SW 1271 (cell line): ENCODE measurements at regions not wholly inside any gene's neighbourhood (a gene's known extent, or its start where the extent isn't known, plus 50 kb on each side); places are given as distances from the start of the nearest gene placed in this dataset.

Experiments used
- DNase-seq, 2 experiments: peaks; one replicate each; lab custom pipeline; 2025; lab: John Stamatoyannopoulos, UW

DNA sequence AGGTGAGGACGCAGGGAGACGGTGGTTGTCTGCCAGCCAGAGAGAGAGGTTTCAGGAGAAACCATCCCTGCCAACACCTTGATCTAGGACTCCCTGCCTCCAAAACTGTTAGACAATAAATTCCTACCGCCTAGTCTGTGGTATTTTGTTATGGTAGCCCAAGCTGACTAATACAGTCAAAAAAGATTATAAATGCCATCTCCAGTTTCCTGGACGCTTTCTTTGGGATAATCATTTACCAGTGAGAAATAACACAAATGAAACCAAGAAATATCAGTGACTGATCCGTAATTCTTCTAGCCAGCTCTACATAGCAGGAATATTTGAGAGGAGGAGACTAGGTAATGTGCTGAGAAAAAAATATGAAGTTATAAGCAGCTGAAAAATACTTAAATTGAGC, 707.8 kb upstream of the LMCD1 start:
- no peak for DNase-seq

DNA sequence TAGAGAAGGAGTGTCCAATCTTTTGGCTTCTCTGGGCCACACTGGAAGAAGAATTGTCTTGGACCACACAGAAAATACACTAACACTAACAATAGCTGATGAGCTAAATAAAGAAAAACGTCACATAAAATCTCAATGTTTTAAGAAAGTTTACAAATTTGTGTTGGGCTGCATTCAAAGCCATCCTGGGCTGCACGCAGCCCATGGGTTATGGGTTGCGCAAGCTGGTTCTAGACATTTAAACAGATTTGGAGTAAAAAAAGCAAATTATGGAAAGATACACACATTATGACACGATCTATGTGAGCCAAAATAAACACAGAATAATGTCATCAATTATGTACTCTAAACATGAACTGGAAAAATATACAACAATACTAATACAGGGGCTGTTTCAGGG, 703.3 kb upstream of the LMCD1 start:
- no peak for DNase-seq

DNA sequence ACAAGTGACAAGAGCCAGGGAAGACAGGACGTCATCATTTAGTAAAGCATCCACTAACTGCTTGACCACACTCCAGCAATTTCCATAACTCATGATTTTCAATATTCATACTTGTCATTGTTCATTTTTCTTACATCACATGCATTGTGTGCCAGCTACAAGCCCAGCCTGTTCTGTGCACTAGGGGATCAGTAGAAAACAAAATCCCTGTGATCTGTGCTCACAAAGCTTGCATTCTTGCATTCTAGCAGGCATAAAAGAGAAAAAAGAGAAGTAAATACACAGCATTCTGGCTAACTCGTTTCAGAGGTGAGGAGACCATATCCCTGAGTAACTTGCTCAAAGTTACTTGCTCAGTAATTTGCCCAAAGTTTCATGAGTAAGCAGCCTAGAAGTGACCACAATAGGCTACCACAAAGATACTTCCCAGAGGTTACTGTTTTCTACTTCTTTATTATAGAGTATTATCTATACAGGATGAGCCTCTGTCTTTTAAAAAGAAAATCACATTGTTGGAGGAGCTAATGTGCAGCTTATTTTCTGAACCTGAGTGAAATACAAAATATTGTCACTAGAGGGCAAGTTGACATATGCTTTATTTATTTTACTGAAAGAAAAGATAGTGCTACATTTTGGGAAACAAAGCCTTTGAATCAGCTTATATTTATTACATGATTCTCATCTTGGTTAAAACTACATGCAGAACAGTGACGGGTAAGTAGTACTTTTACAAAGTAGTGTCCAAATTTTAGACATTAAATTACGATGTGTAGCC, 701.4 kb upstream of the LMCD1 start:
- DNase-seq = no peak

DNA sequence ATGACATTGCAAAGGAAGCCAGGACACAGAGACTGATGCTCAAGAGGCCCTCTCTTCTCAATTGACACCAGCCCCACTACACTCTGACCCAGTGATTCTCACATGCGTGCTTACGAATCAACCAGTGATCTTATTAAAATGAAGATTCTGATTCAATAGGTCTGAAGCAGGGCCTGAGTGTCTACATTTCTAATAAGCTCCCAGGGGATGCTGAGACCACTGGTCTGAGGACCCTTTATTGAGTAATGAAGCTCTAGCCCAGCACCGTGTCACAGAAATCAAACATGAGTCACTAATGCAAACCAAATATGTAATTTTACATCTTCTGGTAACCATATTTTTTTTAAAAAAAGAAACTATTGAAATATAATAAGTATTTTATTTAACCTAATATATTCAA, 689.1 kb upstream of the LMCD1 start:
- no peak for DNase-seq

DNA sequence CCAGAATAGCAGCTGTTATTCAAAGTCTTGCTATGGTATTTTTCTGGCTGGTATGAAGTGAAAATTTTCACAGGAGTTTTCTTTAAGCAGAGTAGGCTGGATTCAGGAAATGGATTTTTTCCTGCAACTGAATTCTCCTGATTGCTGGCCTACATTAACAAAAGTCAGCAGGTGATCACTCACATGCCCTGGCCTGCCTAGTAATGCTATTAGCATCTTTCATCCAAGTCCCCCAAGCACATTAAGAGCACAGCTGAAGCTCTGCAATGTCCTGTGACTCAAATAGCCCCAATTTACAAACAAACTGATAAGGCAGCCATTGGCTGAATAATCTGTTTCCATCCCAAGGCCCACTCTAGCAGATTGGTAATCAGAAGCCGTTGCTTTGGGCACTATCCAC, 688.3 kb upstream of the LMCD1 start:
- DNase-seq = no peak

DNA sequence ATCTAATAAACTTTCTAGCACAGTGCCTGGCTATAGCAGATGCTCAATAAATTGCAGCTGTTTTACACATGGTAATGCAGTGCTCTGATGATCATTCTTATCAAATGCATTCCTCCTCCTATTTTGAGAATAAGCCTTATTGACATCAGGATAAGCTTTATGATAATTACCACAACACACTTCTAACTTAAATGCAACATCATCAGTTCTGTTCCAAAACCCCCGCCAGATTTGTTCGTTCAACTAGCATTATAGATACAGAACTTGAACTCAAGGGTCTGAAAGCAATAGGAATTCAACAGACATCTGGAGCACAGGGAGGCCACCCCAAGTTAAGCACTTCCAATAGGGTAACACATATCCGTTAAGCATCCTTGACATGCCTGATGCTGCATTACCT, 684.4 kb upstream of the LMCD1 start:
- DNase-seq = no peak

DNA sequence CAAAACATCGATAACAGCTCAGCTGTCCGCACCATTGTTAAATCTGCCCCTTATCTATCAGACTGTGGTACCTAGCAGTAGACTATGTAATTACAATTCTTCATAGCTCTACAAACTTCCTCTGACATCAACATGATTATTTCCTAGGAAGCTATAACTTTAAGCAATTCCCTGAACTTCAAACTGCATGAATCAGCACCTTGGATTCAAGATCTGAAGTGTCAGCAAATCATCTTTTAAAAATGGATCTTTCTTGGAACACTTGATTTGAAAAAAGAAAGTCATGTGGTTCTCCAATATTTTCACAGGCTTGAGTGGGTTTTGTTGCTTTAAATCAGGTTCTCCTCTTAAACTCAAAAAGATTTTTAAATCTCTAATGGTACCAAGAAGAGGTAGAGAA, 680.7 kb upstream of the LMCD1 start:
- DNase-seq = no peak

DNA sequence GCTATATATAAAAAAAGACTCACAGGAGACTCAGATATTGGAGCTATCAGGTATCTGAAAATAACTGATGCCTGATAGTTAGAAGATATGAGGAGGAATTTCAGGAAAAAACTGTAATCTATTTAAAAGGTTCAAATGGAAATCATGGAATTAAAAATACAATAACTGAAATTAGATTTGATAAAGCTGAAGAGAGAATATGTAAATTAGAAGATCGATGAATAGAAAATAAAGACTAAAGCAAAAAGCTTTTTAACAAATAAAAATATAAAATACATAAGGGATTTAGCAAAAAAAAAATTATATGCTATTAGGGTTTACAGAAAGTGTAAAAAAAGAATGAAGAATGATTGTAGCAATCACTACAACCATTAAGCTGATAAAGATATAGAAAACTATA, 679.8 kb upstream of the LMCD1 start:
- no peak for DNase-seq

DNA sequence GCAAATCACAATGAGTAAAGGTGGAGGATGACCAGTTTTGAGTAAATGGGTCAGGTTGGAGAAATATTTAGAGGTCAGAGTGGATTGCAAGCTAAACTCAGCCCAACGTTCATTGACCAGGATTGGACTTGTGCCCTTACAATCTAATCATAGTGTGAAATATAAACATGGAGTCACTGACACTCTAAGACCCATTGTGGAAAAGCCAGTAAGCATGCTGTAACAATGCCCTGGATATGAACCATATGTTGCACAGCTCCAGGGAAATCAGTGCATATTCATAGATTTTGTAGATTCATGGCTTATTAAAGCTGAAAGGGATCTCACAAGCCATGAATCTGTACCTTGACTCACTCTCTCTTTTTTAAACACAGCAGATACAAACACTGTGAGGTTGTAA, 660.2 kb upstream of the LMCD1 start:
- no peak for DNase-seq

DNA sequence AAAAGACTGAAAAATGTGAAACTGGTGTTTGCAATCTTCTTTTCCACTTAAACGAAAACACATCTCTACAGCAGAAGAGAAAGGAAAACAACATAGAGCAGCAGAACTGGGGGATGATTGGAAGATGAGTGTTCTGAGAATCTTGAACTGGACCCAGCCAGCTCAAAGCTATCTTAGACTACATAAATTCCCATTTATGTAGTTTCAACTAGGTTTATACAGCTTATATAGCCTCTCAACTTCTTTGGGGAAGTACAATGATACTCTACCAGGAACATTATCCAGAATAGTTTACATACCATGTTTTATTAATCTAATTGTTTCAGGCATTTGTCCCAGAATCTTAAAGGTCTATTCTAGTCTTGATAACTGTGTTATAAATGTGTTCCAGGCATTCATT, 658.2 kb upstream of the LMCD1 start:
- DNase-seq = no peak

DNA sequence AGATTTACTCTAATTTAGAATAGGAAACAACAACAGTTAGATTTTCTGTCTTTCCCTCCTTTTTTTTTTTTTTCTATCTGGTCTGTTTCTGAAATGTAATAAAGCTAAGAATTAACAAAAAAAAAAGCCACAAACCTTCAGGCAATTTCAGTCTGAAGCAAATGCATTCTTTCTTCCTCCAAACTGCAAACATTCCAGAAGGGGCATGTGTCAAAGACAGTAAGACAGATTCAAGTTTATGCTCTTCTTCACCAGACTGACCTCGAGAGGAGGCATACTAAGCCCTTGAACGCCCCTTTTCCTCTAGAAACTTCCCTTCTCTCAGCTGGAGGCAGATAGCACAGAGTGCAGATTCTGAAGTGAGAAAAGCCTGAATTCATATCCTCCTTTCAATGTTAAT, 654.6 kb upstream of the LMCD1 start:
- DNase-seq = no peak

DNA sequence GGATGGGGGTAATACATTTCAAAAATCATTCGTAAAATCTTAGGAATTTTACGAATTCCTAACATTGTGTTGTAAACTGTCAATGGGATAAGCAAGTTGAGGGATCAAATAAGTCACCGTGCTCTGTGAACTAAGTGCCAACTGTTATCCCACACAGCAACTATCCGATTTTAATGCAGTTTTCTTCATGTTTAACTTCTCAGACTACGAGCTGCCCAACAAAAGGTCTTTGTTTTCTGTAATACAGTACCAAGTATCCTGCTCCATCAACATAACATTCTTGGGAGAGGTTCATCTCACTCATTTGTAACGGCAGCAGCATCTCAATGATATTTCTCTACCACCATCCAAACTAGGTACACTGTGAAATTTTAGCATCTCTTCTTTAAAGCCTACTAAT, 654.1 kb upstream of the LMCD1 start:
- DNase-seq = no peak

DNA sequence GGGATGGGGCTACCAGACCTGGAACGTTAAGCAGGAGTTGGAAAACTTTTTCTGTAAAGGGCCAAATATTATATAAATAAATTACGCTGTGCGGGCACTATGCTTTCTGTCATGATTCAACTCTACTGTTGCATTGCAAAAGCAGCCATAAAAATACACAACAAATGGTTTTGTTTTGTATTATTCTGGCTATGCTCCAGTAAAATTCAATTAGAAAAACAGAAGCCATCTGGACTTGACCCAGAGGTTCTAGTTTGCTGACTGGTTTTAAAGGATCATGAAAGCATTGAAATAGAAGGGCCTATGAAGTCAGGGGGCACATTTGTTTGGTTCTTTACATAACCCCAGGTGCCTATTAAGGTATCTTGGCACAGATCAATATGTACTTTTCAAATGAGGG, 647.4 kb upstream of the LMCD1 start:
- DNase-seq = no peak

DNA sequence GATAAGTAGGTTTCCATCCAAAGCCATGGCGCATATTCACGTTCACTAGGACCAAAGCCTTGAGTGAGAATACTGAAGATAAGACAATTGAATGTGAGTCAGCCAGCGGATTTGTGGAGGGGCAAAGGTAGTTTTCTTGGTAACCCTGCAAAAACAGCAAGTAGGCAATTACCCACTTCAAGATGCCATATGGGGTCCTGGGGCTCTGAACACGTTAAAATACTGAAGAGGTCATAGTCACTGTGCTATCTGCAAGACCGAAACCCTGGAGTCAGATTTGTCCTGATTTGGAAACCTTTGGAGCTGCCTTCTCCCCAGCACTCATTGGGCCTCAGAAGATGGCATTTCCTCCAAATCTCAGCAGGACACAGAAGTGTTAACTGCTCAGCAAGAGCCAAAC, 646.9 kb upstream of the LMCD1 start:
- no peak for DNase-seq

DNA sequence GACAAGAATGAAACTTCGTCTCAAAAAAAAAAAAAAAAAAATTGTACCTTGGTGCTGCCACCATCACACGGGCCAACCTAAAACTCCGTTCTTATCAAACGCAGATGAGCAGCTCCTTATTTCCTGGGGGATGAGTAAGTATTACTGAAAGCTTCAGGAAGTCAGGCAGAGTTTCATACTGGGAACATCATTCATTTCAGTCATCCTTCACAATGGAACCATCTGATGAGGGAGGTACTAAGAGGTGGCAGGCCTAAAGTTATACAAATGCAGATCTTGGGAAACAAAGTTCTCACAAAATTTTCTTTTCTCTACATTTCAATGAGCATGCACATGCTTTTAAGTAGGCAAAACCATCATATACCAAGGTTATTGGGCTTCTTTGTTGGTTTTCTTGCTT, 636.0 kb upstream of the LMCD1 start:
- no peak for DNase-seq

DNA sequence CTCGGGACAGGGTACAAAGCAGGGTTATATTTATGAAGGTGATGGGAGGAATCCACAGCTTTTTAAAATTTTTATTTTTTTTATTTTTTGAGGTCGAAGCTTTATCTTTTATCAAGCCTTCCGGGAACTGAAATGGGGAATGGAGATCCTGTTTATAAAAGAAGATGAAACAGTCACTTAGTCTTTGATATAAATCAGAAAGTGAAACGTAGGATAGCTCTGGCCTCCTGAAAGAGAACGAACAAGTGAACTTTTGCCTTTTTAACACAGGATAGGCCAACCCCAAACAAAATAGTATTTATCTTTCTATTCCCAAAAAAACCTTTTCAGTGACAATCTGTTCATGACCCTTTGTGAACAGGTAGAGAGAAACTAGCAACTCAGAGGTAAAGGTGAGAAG, 634.0 kb upstream of the LMCD1 start:
- no peak for DNase-seq

DNA sequence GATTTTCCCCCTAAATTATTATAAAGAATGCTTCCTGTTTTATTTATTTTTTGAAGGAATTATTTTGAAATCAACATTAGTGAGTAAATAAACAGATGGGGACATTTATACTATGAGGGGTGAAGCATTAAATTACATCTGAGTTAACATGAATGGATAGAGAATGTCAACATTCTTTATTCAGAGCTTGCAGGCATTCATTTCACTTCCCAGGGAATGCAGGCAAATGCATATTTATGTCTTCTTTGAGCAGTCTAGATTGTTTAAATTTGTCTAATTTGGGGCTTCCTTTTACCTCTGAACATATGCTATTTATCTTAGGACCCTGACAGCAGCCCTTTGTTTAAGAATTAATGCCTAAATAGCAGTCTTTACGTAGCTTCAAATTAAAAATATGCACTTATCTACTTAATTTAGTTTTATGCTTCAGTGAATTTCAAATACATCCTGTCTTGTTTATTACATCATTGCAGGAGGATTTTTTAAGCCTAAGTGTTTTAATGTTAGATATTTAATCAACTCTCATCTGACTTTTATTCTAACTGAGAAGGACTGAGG, 630.5 kb upstream of the LMCD1 start:
- DNase-seq = no peak

DNA sequence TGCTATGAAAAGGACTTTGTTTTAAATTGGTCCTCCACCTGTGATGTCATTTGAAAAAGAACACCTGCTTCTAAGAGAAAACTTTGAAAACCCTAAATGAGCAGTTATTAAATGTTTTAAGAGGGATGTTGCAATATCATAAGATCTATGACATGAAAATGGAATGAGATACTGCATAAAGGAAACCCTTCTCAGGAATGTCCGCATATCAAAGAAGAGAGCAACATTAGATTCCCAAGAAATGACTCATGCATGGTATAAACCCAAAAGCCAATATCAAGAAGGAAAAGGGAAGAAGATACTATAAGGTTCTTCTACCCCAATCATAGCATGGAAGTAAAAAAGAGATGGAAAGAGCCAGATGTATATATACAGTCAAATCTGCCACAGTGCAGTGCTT, 627.5 kb upstream of the LMCD1 start:
- no peak for DNase-seq

DNA sequence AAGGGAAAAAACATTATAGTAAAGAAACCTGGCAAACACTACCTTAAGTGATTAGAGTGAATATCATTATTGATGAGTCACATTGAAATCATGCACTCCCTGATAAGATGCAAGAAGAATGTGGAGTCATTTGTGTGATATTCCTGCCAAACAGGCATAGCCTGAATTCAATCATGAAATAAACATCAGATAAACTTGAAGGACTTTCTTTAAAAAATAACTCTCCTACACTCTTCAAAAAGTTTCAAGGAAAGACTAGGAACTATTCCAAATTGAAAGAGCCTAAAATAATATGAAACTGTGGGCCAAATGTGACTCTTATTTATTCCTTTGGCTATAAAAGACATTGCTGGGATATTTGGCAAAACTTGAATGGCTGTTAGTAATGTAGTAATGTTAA, 625.7 kb upstream of the LMCD1 start:
- no peak for DNase-seq

DNA sequence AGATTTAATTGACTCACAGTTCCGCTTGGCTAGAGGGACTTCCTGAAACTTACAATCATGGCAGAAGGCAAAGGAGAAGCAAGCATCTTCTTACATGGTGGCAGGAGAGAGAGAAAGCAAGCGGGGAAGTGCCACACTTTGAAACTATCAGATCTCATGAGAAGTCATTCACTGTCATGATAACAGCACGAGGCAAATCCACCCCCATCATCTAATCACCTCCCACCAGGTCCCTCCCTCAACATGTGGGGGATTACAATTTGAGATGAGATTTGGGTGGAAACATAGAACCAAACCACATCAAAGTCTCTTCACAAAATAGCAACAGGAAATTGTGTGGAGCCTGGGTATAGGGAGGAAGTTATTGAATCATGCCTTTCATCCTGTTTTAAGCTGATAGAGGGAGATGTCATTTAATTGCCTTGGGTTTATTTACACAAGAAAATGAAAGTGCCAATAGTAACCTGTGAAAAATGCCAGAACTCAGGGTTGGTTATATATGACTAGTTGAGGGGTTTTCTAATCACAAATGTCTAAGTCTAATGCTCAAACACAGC, 624.8 kb upstream of the LMCD1 start:
- DNase-seq = peak in 1 of 2 experiments; percentile 57

DNA sequence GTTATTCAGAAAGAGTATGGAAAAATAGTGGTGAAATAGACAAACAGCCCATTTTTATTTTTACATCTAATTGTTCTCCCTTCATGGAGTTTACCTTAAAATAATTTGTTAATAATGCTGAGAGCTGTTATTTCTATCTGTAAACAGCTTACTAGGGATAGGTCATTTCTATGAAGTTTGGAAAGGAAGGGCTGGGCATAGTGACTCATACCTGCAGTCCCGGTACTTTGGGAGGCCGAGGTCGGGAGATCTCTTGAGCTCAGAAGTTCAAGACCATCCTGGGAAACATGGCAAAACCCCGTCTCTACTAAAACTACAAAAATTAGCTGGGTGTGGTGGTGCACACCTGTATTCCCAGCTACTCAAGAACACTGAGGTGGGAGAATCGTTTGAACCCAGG, 624.3 kb upstream of the LMCD1 start:
- no peak for DNase-seq

DNA sequence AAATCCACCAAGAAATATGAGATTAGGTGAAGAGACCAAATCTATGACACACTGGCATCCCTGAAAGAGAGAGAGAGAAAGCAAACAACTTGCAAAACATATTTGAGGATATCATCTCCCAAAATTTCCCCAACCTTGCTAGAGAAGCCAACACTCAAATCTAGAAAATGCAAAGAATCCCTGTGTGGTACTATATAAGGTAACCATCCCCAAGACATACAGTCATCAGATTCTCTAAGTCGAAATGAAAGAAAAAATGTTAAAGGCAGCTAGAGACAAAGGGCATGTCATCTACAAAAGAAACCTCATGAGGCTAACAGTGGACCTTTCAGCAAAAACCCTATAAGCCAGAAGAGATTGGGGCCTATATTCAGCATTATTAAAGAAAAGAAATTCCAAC, 622.1 kb upstream of the LMCD1 start:
- DNase-seq = no peak

DNA sequence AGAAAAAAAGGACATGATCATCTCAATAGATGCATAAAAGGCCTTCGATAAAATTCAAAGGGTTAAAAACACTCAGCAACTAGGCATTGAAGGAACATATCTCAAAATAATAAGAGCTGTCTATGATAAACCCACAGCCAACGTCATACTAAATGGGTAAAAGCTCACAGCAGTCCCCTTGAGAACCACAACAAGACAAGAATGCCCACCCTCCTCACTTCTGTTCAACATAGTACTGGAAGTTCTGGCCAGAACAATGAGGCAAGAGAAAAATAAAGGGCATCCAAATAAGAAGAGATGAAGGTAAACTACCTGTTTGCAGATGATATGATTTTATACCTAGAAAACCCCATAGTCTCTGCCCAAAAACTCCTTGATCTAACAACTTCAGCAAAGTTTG, 619.7 kb upstream of the LMCD1 start:
- no peak for DNase-seq

DNA sequence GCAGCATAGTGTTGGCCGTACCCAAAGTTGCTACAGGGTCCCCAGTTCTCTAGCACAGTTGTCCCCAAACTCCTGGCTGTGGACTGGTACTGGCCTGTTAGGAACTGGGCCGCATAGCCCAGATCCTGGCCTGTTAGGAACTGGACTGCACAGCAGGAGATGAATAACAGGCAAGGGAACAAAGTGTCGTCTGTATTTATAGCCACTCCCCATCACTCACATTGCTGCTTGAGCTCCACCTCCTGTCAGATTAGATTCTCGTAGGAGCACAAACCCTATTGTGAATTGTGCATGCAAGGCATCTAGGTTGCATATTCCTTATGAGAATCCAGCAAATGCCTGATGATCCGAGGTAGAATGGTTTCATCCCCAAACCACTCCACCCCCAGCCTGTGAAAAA, 604.0 kb upstream of the LMCD1 start:
- no peak for DNase-seq
